Liver (tissue), 3 donors: ENCODE measurements at regions not wholly inside any gene's neighbourhood (a gene's known extent, or its start where the extent isn't known, plus 50 kb on each side); places are given as distances from the start of the nearest gene placed in this dataset.

ENCODE experiments used
- CTCF ChIP-seq: fragments of 150-350 bp; IDR thresholded peaks from 2 replicates; pipeline ENCODE4 v1.5.1; 2017; ENCODE audit warnings: improper control_type of control experiment, low read depth, low read length; ENCODE audit not compliant: missing input control
- EGR1 ChIP-seq, 2 donors: IDR thresholded peaks; 2 replicates each; pipeline ENCODE4 v1.6.1; 2016 to 2018; ENCODE audit warnings: antibody characterized with exemption in 2 of 2, low read depth in 2 of 2
- FOXA1 ChIP-seq: IDR thresholded peaks from 2 replicates; pipeline ENCODE4 v1.6.1; 2016; ENCODE audit warnings: antibody characterized with exemption
- RAD21 ChIP-seq, 2 donors: IDR thresholded peaks; 2 replicates each; pipeline ENCODE4 v1.6.1; 2016; ENCODE audit warnings: antibody characterized with exemption in 2 of 2, mild to moderate bottlenecking in 2 of 2
- REST ChIP-seq: IDR thresholded peaks from 2 replicates; pipeline ENCODE4 v1.6.1; 2016; ENCODE audit warnings: antibody characterized with exemption, mild to moderate bottlenecking
- TAF1 ChIP-seq: conservative IDR thresholded peaks from 2 replicates; pipeline ENCODE4 v1.6.1; 2016; ENCODE audit warnings: antibody characterized with exemption, mild to moderate bottlenecking
- TF ChIP-seq, protein P1 (sequence below): IDR thresholded peaks from 2 replicates; pipeline ENCODE4 v1.6.1; 2016; ENCODE audit warnings: antibody characterized with exemption
- donor health status: healthy.
- donor health status: healthy.

DNA sequence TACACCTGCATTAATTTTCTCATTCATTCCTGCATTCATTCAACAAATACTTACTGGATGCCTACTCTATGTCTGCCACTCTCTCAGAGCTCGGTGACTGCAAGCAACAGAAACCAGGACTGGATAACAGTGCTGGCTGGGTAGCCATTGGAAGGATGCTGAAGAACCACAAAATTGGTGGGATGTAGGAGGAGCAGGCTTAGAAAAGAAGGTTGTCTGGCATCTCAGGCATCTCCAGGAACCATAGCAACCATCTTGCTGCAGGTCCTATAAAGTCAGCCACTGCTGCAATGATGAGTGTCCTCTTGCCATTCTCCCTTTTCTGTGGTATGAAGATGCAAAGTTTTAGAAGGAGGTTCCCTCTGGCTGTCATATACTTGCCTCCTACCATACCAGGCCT lies 168.6 kb downstream of the FGF18 start:
- TF ChIP-seq, protein P1, sequence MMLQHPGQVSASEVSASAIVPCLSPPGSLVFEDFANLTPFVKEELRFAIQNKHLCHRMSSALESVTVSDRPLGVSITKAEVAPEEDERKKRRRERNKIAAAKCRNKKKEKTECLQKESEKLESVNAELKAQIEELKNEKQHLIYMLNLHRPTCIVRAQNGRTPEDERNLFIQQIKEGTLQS, result no peak
- TF ChIP-seq CTCF (no peak), REST (no peak), RAD21 (IDR thresholded peaks at IDR 0.05) (no peak), TAF1 (no peak), EGR1 (IDR thresholded peaks at IDR 0.05; ENCODE audit: low read depth in 2 of 2) (no peak), FOXA1 (no peak)
